SU-DHL-6 (cell line): ENCODE measurements at regions not wholly inside any gene's neighbourhood (a gene's known extent, or its start where the extent isn't known, plus 50 kb on each side); places are given as distances from the start of the nearest gene placed in this dataset.

ENCODE experiments used
- H2AFZ ChIP-seq: fragments of 200-600 bp; sonication (generic); 2 replicates; pipeline ENCODE4 v1.6.1; 2014; ENCODE audit warnings: low read depth, mild to moderate bottlenecking, moderate library complexity, mixed read lengths, antibody characterized with exemption, low read length; ENCODE audit not compliant: severe bottlenecking
- H3F3A ChIP-seq: fragments of 200-600 bp; shearing (Covaris generic); 2 replicates; pipeline ENCODE4 v1.6.0; 2016; ENCODE audit warnings: antibody characterized with exemption, mild to moderate bottlenecking; ENCODE audit not compliant: insufficient read depth
- H3K27ac ChIP-seq: fragments of 200-600 bp; sonication (generic); 2 replicates; pipeline ENCODE4 v1.5.1; 2016; ENCODE audit warnings: low read depth, mild to moderate bottlenecking, low read length, moderate library complexity, mixed read lengths
- H3K27me3 ChIP-seq: fragments of 200-600 bp; sonication (generic), shearing (Covaris generic); 2 replicates; pipeline ENCODE4 v1.6.0; 2014; ENCODE audit warnings: mild to moderate bottlenecking, low read length
- H3K36me3 ChIP-seq: fragments of 200-600 bp; sonication (generic); 2 replicates; pipeline ENCODE4 v1.6.1; 2014; ENCODE audit warnings: mild to moderate bottlenecking, low read length, mixed read lengths
- H3K4me2 ChIP-seq: fragments of 300-600, 200-600 bp; shearing (Covaris generic), sonication (generic); 2 replicates; pipeline ENCODE4 v1.6.0; 2014; ENCODE audit warnings: low read length, low read depth, mild to moderate bottlenecking; ENCODE audit not compliant: poor library complexity, severe bottlenecking
- H3K4me3 ChIP-seq: fragments of 200-600 bp; sonication (generic); 2 replicates; pipeline ENCODE4 v1.5.1; 2014; ENCODE audit warnings: antibody characterized with exemption, low read length, mild to moderate bottlenecking, mixed read lengths; ENCODE audit not compliant: insufficient read depth, poor library complexity, severe bottlenecking
- H3K79me2 ChIP-seq: fragments of 200-600 bp; sonication (generic); 2 replicates; pipeline ENCODE4 v1.6.1; 2014; ENCODE audit warnings: mild to moderate bottlenecking, low read length, moderate library complexity; ENCODE audit not compliant: insufficient read depth
- H3K9ac ChIP-seq: fragments of 200-600 bp; sonication (generic); 2 replicates; pipeline ENCODE4 v1.7.0; 2014; ENCODE audit warnings: mild to moderate bottlenecking, low read length
- H3K9me2 ChIP-seq: fragments of 200-600 bp; sonication (generic); replicated peaks from 2 replicates; pipeline ENCODE4 v1.6.1; 2014; ENCODE audit warnings: low read length; ENCODE audit not compliant: insufficient read depth
- H3K9me3 ChIP-seq: fragments of 200-600 bp; sonication (generic); 2 replicates; pipeline ENCODE4 v1.6.1; 2014; ENCODE audit warnings: low read length, mixed read lengths; ENCODE audit not compliant: insufficient read depth
- H4K20me1 ChIP-seq: fragments of 200-600 bp; sonication (generic); 2 replicates; pipeline ENCODE4 v1.6.1; 2014; ENCODE audit warnings: low read depth, mild to moderate bottlenecking, antibody characterized with exemption, low read length, moderate library complexity, mixed read lengths
- EZH2phosphoT487 ChIP-seq: fragments of 200-600 bp; sonication (generic), shearing (Covaris generic); conservative IDR thresholded peaks from 2 replicates; pipeline ENCODE4 v1.6.1; 2018; ENCODE audit warnings: mild to moderate bottlenecking, antibody characterized with exemption, low read length, moderate library complexity, mixed read lengths
- TF ChIP-seq, protein P1 (sequence below): fragments of 200-600 bp; sonication (generic); IDR thresholded peaks from one replicate; pipeline ENCODE4 v1.5.1; 2017; ENCODE audit warnings: antibody characterized with exemption, mild to moderate bottlenecking, low read length, moderate library complexity; ENCODE audit not compliant: insufficient read depth, poor library complexity, severe bottlenecking

DNA sequence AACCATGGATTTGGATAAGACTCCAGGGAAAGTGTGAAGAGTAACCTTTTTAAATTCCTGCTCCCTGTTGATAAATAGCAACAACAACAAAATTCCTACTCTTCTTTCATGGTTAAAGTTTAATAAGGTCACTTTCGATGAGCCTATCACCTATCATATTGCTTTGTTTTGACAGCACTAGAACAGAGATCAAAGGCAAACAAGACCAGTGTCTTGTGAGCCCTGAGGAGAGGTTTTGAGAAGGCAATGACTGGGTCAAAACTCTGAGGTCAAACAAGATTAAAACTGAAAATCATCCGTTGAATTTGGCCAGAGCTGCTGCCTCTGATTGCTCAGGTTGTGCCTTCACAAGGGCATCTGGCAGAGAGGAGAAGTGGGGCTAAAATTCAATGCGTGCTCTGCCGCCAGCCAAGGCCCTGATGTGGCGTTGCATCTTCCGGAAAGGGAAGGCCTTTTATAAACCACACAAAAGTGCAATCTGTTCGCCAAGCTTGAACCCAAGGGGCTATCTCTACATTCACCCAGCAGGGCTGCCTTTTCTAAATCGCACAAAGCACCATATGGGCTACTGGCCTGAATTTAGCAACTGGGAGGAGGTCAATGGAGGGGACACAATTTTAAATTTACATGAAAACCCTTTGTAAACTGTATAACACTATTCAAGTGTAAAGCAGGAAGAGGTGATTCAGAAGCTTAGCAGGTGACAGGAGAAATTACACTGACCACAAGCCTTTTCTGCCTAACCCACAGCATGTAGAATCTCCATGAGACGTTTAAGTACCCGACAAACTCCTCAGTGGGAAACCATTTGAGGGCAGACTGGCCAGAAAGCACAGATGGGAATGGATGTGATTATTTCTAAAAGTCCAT is 140.8 kb downstream of the DAD1 start:
- no peaks in the 10 kb centered on the region for H3K36me3 ChIP-seq
- H3K9ac ChIP-seq, result no peak overlapping the region
- no peaks in the 10 kb centered on the region for H3K9me2 ChIP-seq
- H4K20me1 ChIP-seq, result no peaks in the 10 kb centered on the region
- no peak for TF ChIP-seq EZH2phosphoT487
- TF ChIP-seq, protein P1, sequence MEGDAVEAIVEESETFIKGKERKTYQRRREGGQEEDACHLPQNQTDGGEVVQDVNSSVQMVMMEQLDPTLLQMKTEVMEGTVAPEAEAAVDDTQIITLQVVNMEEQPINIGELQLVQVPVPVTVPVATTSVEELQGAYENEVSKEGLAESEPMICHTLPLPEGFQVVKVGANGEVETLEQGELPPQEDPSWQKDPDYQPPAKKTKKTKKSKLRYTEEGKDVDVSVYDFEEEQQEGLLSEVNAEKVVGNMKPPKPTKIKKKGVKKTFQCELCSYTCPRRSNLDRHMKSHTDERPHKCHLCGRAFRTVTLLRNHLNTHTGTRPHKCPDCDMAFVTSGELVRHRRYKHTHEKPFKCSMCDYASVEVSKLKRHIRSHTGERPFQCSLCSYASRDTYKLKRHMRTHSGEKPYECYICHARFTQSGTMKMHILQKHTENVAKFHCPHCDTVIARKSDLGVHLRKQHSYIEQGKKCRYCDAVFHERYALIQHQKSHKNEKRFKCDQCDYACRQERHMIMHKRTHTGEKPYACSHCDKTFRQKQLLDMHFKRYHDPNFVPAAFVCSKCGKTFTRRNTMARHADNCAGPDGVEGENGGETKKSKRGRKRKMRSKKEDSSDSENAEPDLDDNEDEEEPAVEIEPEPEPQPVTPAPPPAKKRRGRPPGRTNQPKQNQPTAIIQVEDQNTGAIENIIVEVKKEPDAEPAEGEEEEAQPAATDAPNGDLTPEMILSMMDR, result no peak
- H3K79me2 ChIP-seq, result no peaks in the 10 kb centered on the region
- no peaks in the 10 kb centered on the region for H3K9me3 ChIP-seq
- H3K4me2 ChIP-seq, result no peak overlapping the region
- no peak overlapping the region for H2AFZ ChIP-seq
- H3K27ac ChIP-seq, result no peak overlapping the region
- no peak overlapping the region for H3K4me3 ChIP-seq
- H3K27me3 ChIP-seq, result no peaks in the 10 kb centered on the region
- H3F3A ChIP-seq, result no peaks in the 10 kb centered on the region

DNA sequence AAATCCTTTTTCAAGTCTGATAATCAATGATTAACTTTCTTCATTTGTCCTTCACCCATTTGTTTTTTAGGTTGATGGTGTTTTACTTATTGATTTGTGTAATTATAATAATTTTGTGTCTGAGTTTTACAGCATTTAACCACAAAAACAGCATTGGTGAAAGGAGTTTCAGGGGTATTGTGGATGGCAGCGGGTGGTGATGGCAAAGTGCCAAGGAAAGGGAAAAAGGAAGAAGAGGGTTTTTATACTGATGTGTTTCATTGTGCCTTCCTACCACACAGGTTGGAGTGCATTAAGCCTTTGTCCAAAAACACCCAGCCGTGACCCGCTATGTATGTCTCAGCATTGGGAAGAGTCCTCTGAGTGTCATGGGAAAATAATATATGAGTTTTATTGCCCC is 150.3 kb downstream of the DAD1 start:
- TF ChIP-seq, protein P1, result no peak
- TF ChIP-seq EZH2phosphoT487, result no peak
- Histone ChIP-seq H3K36me3 (no peaks in the 10 kb centered on the region), H3K9ac (no peak overlapping the region), H2AFZ (no peak overlapping the region), H3K27ac (no peak overlapping the region), H4K20me1 (no peaks in the 10 kb centered on the region), H3K9me2 (no peaks in the 10 kb centered on the region), H3K9me3 (no peaks in the 10 kb centered on the region), H3K4me2 (no peak overlapping the region), H3K79me2 (no peaks in the 10 kb centered on the region), H3K4me3 (no peak overlapping the region), H3F3A (0 out of 2 replicates have a peak, but pooled peaks cover 2% of the 10 kb centered on the region), H3K27me3 (no peaks in the 10 kb centered on the region)

DNA sequence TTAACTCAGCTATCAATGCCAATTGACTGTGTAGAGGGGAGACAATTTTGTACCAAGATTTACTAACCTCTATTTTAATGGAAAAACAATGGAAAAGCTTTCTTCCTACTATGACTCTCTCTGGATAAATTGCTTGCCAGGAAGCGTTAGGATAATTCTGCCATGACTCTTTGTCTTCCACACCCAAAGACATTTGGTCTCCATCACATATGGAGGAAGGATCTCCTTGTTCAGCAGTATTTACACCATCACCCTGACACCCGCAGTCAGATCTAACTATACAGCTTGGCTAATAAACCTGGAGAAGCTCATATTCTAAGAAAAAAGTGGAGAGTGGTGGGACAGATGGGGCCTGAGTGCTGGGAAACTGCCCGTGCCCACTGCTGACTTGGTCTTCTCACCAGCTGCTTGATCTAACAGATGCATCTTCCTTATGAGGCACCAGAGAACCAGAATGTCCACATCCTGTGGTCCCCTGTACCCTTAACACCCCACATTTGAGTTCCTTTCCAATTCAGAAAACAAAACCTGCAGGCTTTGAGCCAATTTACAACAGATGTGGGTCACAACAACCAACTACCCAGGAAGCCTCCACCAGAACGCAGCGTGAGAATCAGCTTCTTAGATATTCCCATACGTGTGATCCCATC is 154.0 kb downstream of the DAD1 start:
- Histone ChIP-seq H3K4me2 (no peak overlapping the region), H3F3A (peaks cover 13% of the 10 kb centered on the region), H2AFZ (no peak overlapping the region), H3K27ac (no peak overlapping the region), H4K20me1 (no peaks in the 10 kb centered on the region), H3K9me3 (no peaks in the 10 kb centered on the region), H3K27me3 (no peaks in the 10 kb centered on the region), H3K4me3 (no peak overlapping the region), H3K36me3 (no peaks in the 10 kb centered on the region), H3K9me2 (no peaks in the 10 kb centered on the region), H3K9ac (no peak overlapping the region), H3K79me2 (peaks cover 20% of the 10 kb centered on the region)
- no peak for TF ChIP-seq EZH2phosphoT487
- TF ChIP-seq, protein P1, result no peak
